IPS DF 4.7 (cell line): ENCODE measurements at regions not wholly inside any gene's neighbourhood (a gene's known extent, or its start where the extent isn't known, plus 50 kb on each side); places are given as distances from the start of the nearest gene placed in this dataset.
A peak's percentile ranks its signal among the peaks of the same experiment; 100 is the strongest.
"Not testable (repeated sequence)": the region's sequence is repeated elsewhere in the genome, so short reads cannot be mapped to it uniquely, and the experiment has no call there.

ENCODE experiments used
- DNase-seq: peaks from one replicate; pipeline ENCODE4 v3.0.0-alpha.2; 2013; ENCODE audit warnings: low spot score; ENCODE audit errors: extremely low read depth

DNA sequence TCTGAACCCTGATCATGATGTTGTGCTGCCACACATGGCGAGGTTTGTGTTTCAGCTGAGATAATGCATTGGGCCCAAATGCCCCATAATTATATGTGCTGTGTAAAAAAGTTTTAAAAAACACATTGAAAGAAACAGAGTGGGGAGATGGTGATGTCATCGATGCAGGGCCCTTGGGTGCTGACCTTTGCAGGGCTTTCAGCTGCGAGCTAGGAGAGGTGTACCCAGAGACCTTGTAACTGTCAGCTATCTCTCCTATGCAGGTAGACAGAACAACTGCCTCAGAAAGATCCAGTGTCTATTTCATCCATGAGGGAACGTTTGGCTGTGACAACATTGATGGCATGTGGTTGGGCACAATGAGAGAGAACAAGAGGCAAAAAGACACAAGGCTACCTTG, 286.9 kb upstream of the CELF4 start:
- no peak for DNase-seq

DNA sequence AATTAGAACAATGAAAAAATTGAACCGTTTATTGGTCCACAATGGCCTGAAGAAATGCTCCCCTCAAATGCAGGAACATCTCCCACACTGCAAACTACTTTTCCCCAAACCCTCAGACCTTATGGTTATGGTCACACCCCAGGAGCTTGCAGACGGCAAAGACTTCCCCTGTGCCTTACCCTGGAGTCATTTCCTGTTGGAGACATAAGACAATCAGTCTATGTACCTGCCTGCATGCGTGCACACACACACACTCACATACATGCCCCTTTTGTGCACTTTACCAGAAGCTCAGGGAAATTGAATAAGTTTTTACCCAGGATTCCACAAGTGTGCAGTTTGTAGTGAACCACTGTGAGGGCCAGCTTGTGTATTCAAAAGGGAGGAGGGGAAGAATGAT, 281.9 kb upstream of the CELF4 start:
- no peak for DNase-seq

DNA sequence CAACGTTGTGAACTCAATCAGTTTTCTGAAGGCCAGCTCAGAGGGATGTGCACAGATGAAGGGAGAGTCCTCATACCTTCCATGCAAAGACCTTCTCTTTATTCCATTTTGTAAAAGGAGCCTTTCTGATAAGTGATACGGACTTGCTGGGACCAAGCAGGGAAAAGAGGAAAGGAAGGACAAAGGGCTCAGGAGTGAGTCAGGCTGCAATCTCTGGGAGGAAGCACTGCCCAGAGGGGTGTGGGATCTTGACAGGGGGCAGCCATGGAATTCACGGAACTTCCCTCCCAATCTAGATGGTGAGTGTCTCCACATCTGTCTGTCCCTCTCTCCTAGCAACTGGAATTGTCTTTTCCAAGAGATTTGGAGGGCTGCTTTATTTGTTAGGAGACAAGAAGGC, 281.4 kb upstream of the CELF4 start:
- DNase-seq = no peak

DNA sequence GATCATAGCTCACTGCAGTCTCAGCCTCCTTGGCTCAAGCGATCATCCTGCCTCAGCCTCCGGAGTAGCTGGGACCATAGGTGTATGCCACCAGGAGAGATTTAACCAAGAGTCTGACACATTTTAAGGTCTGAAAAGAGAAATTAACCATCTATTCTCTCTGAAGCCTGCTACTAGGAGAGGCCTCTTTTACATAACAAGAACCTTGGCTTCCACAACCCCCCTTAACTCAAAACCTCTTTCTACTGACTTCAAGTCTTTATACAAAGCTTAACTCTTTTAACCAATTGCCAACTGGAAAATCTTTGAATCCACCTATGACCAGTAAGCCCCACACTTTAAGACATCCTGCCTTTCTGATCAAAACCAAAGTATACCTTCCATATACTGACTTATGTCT, 279.9 kb upstream of the CELF4 start:
- DNase-seq = peak; percentile 38

DNA sequence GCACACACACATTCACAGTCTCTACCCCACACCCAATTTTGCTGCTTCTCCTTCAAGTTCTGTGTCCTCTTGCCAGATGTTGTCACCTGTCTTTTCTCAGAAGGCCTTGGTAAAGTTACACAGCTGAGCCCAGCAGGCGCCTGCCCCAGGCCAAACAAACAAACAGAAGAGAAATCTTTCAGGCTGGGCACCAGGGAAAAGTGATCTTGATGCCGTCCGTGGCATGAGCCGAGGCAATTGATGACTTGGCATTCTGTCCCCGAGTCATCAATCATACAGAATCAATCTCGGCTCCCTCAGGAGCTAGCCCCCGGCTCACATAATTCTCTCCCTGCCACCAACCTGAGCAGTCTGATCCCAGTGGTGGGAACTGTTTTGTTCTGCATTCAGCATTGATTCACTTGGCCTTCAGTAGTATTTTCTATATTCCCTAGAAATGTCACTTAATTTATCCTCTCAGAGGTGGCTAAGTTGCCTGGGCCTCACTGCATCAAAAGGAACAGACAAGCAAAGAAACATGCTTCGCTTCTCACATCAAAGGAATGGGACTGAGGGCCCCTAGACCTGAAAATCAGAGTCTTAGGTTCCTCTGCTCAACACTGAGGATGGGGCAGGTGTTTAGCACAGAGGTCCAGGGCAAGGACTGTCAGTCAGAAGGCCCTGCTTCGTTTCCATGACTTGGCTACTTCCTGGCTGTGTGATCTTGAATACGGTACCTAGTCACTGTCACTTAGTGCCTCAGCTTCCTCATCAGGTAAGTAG, 278.8 kb upstream of the CELF4 start:
- no peak for DNase-seq

DNA sequence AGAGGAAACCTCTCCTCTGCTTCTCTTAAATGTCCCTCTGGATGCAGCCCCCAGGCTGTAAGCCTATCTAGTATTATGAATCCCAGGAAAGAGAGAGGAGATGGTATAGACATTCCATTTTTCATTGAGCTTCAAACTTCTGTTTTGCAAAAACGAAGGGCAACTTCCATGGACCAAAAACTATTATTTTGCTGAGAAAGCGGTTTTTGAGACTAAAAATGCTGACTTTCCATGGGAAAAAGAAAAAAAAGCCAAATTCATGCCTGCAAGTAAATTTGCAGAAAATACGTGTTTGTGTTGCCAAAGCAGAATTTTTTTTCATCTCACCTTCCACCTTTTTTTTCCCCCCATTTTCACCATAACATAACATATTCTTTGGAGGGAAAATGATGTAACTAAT, 272.5 kb upstream of the CELF4 start:
- DNase-seq = no peak

DNA sequence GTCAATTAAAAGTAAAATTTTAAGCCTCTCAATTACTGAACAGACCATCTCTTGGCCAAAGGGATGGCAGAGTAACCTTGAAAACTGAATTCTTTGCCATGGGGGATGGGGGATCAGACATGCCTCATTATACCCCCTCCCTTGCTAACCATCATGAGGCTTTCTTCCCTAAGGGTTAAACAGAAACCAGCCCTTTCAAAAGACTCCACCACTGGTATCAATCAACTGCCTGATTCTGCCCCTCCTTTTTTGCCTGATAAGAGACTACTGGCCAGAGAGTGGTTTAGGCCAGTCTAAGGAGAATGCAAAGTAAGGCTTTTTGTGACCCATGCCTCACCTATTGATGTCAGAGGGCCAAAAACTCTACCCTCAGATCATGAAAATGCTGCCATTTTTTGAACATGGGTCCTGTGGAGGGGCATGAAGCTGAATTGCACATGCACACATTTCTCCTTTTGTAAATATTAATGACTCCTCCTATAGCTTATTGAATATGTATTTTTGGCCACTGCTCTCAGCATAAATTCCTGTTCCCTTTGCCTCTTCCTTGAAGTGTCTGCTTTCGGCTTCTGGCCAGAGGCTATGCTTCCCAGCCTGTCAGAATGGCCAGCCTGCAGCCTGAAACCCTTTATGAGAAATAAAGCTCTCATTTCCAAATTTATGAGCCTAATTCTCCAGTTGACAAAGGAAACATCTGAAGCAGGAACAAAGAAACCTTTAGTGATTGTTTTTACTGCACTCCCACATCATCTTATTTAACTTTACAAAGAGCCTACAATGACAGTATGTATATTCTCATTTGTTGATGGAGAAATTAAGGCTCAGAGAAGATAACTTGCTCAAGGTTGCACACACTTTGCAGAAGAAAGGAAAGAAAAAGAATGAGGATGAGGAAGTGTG, 270.7 kb upstream of the CELF4 start:
- no peak for DNase-seq

DNA sequence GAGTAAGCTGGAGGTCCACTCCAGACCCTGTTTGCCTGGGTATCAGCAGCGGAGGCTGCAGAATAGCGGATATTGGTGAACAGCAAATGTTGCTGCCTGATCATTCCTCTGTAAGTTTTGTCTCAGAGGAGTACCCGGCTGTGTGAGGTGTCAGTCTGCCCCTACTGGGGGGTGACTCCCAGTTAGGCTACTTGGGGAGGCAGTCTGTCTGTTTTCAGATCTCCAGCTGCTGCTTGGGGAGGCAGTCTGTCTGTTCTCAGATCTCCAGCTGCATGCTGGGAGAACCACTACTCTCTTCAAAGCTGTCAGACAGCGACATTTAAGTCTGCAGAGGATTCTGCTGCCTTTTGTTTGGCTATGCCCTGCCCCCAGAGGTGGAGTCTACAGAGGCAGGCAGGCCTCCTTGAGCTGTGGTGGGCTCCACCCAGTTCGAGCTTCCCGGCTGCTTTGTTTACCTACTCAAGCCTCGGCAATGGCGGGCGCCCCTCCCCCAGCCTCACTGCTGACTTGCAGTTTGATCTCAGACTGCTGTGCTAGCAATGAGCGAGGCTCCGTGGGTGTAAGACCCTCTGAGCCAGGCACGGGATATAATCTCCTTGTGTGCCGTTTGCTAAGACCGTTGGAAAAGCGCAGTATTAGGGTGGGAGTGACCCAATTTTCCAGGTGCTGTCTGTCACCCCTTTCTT, 266.6 kb upstream of the CELF4 start:
- DNase-seq = not testable (repeated sequence)

DNA sequence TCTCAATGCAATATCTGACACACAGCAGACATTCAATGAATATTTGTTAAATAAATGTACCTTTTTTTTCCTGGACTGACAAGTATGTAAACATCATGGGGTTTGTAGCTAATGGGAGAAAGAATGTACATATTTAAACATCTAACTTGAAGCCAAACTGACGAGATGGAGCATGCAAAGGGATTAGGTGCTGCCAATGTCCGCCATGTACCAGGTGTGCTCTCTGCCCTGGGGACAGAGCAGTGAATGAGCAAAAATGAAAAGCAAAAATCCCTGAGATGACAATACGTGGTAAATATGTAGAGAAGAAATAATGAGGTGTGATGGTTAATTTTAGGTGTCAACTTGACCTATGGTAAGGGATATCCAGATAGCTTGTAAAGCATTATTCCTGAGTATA, 247.4 kb upstream of the CELF4 start:
- no peak for DNase-seq

DNA sequence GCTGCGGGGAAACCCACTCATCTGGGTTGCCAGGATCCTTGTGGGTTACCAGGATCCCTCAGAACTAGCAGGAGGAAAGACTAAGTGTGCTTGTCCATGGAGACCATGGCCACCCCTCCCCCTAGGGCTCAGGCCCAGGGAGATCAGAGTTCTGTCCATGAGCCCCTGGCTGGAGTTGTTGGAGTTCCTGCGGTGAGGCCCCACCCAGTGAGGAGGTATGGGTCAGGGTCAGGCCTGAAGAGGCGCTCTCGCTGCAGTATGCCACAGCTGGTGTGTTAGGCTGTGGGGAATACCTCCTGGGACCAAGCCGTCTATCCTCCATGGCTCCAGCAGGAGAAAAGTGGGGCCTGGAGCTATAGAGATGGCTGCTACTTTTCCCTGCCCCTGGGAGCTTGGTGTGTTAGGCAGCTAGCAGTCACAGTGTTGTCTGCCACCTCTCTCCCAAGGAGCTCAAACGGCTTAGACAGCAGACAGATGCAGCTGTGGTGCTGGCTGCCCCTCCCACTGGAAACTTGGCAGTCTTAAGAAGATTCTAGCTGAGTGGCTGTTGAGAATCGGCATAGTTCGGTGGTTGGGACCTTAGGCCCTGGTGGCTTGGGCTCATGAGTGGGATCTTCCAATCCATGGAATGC, 240.3 kb upstream of the CELF4 start:
- no peak for DNase-seq

DNA sequence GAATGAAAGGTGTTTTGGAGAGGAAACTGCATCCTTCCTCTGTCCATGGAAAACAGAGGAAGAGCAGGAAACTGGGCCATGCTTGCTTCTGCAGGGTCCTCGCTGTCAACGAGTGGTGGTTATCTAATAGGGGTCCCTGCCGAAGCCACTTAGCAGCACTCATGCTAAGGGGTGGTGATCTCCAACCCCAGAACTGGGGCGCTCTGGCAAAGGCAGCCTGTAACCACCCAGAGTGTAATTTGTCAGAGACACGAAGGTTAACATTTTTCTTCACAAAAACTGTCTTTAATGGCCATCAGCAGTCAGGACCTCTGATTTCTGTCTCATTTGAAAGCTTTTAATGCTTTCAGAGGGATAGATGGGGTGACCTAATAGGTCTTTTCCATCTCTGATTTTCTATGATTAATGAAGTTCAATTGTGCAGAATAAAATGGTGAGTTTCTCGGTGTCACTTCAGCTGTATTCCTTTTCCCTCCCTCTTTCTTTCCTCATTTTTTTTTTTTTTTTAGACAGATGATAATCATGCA, 231.3 kb upstream of the CELF4 start:
- no peak for DNase-seq

DNA sequence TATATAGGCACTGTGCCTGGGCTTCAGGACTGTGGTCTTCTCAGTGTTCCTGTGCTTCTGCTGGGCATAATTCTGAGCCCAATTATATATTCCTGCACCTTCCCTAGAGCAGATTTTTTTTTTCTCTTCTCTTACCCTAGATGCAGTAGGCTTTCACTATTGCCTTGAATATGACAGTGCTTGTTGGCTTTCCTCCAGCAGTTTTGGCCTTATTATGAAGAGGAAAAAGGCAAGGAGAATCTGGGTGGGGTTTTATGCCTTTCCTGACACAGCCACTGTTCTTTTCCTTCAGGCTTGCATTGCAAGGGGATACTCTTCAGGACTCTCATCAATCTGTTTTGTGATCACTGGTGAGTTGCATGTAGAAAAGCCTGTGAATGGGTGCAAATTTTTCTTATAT, 221.9 kb upstream of the CELF4 start:
- no peak for DNase-seq

DNA sequence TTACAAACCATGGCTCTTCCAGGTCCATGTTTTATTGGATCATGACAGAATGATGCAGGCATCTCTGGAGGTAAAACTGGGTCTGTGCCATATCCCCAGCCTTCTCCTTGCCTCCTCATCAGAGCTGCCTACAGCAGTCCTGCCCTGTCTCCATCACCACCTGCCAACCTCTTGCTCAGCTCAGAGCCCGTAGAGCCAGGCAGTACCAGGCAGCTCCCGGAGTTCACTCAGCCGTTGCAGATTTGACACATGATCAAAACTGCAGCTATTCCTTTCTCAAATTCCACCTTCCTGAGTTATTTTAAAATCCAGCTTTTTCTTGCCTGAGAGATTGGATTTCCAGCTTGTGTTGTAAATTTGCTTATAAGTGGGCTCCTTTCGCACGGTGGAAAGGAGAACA, 218.2 kb upstream of the CELF4 start:
- DNase-seq = no peak

DNA sequence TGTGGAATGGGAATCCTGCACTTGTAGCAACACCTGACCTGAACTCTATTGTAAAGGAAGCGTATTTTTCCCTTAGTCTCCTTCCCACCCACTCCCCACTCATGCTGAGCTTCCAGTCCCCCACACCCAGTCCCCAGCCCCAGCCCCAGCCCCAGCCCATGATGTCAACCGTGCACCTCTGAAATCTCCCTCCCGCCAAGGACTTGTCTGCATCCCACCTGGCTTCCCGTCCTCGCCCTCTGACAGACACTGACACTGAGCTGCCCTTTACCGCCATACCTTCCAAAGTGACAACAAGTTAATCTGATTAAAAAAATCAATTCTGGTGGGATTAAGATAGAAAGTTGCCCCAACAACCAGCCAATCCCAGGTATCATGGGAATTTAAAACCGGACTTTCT, 213.6 kb upstream of the CELF4 start:
- DNase-seq = no peak

DNA sequence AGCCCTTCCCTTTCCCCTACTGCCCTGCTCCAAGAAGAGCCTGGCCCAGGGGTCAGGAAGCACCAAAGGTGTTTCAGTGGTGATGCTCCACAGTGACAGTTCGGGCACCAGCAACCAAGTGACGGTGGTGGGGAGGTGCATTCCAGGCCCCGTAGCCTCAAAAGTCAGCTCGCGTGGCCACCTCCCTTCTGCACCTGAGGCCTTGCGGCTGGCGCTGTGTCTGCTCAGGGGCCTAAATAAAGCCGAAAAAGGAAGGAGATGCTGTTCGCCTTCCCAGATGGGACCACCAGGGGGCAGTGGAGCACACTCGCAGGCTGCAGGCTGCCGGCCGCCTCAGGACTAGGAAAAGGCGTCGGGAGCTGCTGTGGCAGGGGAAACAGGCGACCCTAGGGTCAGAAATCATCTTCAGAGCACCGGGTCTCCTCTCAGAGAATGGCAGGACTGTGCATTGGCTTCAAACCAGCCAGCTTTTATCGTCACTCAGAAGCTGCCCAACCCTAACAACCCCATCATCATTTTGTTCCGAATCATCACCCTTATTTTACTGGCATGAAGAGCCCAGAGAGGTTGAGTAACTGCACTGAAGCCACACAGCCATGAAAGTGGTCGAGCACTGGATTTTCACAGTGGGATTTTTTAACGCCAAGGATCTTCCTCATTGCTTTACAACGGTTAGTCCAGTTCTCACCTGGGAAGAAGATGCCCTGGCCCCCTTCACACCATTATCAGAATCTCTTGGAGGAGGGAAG, 213.0 kb upstream of the CELF4 start:
- DNase-seq = peak; percentile 71

DNA sequence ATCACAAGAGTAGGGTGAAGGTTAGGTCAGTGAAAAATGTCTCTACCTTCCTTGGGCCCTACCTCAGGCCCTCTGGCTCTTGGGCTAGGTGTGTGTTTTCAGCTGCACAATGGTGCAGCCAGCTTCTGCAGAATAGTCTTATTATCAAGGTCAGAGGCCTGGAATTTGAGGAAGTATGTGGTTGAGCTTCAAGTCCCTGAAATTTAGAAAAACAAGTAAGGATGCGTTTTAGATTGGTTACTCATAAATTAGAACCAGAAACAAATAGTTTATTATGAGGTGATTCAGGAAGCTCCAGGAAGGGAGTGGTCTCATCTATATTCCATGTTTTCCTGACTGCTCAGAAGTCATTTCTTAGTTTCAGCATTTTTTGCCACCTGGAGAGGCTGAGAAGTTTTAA, 204.2 kb upstream of the CELF4 start:
- no peak for DNase-seq

DNA sequence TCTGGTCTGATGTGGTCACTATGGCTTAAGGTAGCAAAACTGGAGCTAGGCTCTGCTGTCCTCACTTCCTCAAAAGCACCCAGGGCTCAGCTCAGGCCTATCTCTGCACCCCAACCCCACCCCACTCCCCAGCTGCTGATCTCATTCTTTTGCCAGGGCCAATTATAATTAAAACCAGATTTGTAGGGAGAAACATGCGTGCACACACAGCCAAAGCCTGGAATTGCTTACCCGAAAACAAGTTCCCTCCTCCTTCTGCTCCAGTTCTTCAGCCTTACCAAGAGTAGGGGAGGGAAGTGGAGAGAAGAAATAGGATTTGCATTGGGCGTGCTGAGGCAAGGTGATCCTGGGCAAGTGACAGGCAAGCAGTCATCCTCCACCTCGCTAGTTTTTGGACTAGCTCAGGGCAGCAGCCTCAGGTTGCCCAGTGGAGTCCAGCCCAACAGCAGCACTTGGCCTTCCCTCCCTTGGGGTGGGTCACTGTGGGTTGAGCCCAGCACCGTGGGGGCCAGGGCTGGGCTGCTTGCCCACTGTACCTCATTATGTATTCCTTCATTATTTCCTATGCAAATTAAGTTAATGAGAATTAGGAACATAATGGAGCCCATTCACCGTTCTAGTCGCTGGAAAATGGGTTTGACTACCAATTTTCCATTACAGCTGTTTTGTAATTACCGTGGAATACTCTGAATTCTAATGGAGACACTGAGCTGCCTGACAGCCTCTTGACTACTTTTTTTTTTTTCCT, 199.1 kb upstream of the CELF4 start:
- no peak for DNase-seq

DNA sequence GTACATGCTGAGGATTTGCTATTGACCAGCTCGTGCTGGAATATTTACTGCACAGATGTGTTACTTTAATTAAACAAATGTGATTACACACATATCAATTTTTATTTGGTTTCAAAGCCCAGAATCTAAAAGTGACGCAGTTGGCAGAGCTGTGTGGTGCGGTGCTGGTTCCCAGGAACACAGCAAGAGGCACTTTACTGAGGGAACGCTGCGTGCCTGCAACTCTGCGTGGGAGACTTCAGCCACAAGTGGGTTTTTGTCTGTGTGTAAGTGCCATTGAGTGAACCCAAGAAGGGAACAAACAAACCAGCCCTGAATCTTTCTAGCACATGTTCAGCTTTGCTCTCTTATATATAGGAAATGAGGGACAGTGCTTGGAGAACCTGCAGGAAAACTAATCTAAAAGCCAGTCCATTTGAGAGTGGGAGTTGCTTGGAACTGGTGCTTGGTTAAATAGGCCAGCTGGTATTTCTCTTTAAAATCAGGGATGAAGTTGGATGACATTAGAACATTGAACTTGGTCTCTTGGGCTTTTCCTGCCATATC, 196.6 kb upstream of the CELF4 start:
- no peak for DNase-seq

DNA sequence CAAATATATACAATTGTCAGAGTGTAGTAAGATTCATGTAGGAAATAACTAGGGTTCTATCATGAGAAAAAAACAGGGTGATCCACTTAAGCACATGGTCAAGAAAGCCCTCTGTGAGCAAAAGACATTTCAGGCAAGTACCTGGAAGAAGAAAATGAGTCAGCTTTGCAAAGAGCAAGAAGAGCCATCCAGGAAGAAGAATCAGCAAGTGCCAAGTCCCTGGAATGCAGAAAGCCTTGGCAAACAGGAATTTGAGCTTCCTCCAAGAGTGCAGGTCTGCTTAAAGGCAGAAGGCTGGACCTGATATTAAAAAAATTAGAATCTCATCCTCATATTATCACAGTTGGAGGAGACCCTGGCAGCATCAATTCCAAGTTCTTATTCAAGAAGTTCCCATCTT, 188.5 kb upstream of the CELF4 start:
- DNase-seq = no peak

DNA sequence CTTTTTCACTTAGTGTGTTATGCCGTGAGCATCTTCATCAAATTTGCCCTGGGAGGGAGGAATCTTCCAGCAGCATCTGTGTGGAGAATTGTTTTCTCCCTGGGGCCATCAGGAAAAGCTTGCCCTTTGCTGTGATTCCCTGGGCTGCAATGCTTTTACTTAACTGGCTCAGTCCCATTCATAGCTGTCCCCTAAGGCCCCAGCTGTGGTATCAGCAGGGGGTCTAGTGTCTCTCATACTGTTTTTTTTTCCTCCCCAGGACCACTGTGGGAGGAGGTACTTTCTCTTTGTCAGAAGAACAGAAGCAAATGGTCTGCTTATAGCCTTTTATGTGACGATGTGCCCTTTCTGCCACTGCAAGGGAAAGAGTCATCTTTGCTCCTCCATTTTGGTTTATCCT, 176.8 kb upstream of the CELF4 start:
- DNase-seq = peak; percentile 22
